ENCODE measurements at regions not wholly inside any gene's neighbourhood (a gene's known extent, or its start where the extent isn't known, plus 50 kb on each side); places are given as distances from the start of the nearest gene placed in this dataset.

GRCh38 chr10:36720895-36721294, 404.5 kb upstream of the ANKRD30A start:
- no peak for DNase-seq (ENCODE audit: low read depth)
- H3K4me3 ChIP-seq (ENCODE audit: low read depth, low read length) = no peak overlapping the region

DNA sequence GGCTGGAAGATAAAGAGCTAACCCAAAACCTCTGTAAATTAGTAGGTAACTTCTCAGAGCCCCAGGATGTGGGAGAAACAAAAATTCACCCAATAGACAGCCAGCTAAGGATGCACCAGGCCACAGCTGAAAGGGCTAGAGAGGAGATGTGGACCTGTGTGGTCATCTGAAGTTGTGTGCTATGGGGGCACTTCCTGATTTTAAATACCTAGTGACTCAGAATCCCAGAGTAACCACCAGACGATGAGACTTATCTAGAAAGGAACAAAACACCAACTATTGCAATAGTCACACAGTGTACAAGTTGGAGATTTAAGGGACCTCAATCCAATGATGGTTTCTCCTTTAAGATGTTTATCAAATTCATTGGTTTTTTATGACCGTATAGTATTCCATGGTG, 408.3 kb upstream of the ANKRD30A start:
- H3K4me3 ChIP-seq (ENCODE audit: low read depth, low read length) = no peak overlapping the region
- no peak for DNase-seq (ENCODE audit: low read depth)

GRCh38 chr10:36716291-36716690, 409.1 kb upstream of the ANKRD30A start:
- no peak for DNase-seq (ENCODE audit: low read depth)
- H3K4me3 ChIP-seq (ENCODE audit: low read depth, low read length) = no peak overlapping the region

DNA sequence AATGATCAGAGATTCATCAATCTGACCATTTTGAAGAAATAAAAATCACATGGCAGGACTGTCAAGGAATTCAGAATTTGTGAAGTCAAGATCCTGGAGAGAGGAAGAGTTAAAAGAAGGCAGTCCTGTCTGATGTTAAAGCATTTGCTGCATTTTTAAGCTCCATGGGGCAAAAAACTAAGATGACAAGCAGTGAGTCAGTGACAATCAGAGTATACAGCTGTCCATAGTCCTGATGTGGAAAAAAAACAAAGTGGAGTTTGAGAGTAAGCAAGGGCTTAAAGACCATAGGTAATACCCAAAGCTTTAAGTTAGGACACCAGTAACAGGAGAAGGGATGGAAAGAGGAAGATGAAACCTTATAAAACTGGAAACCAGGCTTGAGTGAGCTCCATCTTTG, 412.7 kb upstream of the ANKRD30A start:
- no peak overlapping the region for H3K4me3 ChIP-seq (ENCODE audit: low read depth, low read length)
- no peak for DNase-seq (ENCODE audit: low read depth)

GRCh38 chr10:36711361-36711760, 414.0 kb upstream of the ANKRD30A start:
- DNase-seq (ENCODE audit: low read depth) = no peak
- H3K4me3 ChIP-seq (ENCODE audit: low read depth, low read length) = no peak overlapping the region

DNA sequence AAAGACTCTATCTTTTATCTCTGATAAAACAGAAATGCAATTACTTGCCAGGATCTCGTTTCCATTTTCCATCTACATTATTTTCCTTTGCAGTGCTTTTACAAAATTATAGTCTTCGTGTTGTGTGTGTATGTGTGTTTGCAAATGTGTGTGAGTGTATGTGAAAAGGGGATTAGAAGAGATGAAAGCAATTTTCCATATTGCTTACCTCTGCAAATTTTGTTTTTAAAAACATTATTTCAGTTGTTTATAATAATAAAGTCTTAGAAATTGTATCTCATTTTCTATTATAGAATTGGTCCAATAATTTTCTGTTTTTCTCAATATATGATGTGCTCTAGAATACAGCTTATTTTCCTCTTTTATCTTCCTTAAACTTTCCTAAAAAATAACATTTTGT, 421.3 kb upstream of the ANKRD30A start:
- no peak overlapping the region for H3K4me3 ChIP-seq (ENCODE audit: low read depth, low read length)

DNA sequence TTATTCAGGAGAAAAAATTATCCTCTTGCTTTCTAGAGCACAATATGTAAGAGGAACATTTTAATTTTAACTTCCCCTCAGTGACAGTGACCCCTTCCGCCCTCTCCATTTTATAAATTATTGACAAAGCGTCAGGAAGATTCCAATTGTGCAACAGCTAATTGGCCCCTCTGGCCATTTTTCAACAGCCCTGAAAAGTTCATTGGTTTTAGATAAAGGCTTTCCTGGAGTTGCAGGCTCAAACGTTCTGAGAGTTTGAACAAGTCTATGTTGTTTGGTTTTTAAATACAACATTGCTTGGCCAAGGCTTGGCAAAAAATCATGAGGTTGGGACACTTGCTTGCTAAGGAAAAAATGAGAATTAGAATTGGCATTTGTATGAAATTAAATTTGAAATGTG, 422.2 kb upstream of the ANKRD30A start:
- no peak overlapping the region for H3K4me3 ChIP-seq (ENCODE audit: low read depth, low read length)

More for the DNA sequence above, 421.3 kb upstream of the ANKRD30A start:
- no peak for DNase-seq (ENCODE audit: low read depth)

GRCh38 chr10:36700123-36700522, 425.3 kb upstream of the ANKRD30A start:
- H3K4me3 ChIP-seq (ENCODE audit: low read depth, low read length) = no peak overlapping the region
- no peak for DNase-seq (ENCODE audit: low read depth)

More for the DNA sequence above, 422.2 kb upstream of the ANKRD30A start:
- DNase-seq (ENCODE audit: low read depth) = no peak

GRCh38 chr10:36692759-36693158, 432.6 kb upstream of the ANKRD30A start:
- H3K4me3 ChIP-seq (ENCODE audit: low read depth, low read length) = no peak overlapping the region
- DNase-seq (ENCODE audit: low read depth) = no peak

DNA sequence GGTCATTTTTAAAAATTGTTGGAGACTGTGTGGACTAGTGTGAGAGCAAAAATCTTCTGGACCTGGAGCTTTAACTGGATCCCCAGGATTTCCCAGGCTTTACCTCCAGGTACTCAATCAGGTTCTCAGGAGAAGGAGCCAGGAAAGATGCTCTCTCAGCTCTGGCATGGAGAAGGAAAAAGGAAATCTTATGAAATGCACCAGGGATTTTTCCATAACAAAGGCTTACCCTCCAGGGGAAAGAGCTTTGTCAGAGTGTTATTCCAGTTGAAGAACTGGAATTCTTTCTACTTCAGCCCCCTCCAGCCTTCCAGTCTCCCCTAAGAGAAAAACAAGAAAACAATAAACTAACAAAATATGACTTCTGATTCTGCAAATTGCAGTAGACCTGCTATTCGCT, 436.7 kb upstream of the ANKRD30A start:
- H3K4me3 ChIP-seq (ENCODE audit: low read depth, low read length) = no peak overlapping the region

GRCh38 chr10:36683421-36683820, 442.0 kb upstream of the ANKRD30A start:
- H3K4me3 ChIP-seq (ENCODE audit: low read depth, low read length) = no peak overlapping the region
- no peak for DNase-seq (ENCODE audit: low read depth)

More for the DNA sequence above, 436.7 kb upstream of the ANKRD30A start:
- DNase-seq (ENCODE audit: low read depth) = no peak

- H3K4me3 ChIP-seq (ENCODE audit: low read depth, low read length) = no peak overlapping the region
- DNase-seq (ENCODE audit: low read depth) = no peak
Observed at GRCh38 chr10:36681751-36682632, 443.4 kb upstream of the ANKRD30A start.

DNA sequence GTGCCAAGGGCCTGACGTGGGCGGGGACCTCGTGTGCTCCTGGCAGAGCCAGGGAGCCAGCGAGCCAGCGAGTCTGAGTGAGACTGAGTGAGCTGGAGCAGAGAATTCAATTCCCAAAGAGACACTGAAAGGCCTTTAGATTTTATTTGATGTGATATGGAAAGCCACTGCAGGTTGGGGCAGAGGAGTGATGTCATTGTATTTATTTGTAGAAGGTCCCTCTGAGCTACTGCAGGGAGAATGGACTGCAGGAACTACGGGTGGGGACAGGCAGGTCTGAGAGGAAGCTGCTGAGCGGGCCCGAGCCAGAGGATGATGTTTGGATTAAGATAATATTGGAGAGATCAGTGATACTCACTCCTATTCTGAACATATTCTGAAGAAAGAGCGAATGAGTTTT, 445.8 kb upstream of the ANKRD30A start:
- H3K4me3 ChIP-seq (ENCODE audit: low read depth, low read length) = no peak overlapping the region

GRCh38 chr10:36677431-36677768, 448.0 kb upstream of the ANKRD30A start:
- DNase-seq (ENCODE audit: low read depth) = no peak
- H3K4me3 ChIP-seq (ENCODE audit: low read depth, low read length) = no peak overlapping the region

More for the DNA sequence above, 445.8 kb upstream of the ANKRD30A start:
- no peak for DNase-seq (ENCODE audit: low read depth)

DNA sequence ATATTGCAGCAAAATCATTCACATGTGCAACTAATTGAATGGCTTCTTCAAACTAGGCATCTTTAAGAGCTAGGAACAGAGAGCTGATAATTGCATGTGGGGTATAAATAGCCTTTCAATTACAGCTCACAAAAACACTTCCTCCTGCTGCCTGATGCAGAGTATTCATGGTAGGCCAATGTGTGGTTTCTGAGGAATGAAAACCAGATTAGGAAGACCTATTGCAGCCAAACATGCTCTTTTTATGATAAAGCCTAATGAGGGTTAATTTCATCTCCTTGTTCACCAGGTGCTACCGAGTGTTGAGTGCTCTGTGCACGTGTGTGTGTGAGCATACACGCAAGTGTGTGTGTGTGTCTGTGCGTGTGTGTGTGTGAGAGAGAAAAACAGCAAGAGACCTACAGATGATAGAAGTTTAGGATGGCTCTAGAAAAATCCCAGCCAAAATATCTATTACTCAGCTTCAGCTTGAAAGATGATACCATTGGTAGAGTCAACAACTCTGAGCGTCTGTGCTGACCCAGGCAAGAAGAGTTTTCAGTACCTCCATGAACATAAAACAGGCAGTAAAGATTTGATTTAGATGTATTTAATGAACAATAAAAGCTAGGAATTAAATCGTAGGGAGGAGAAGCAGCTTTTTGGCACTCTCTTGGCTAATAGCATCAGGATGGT, 448.5 kb upstream of the ANKRD30A start:
- H3K4me3 ChIP-seq (ENCODE audit: low read depth, low read length) = no peak overlapping the region
- peak; percentile 30 for DNase-seq (ENCODE audit: low read depth)

GRCh38 chr10:36676321-36676720, 449.1 kb upstream of the ANKRD30A start:
- DNase-seq (ENCODE audit: low read depth) = no peak

GRCh38 chr10:36675458-36675880, 449.9 kb upstream of the ANKRD30A start:
- peak; percentile 47 for DNase-seq (ENCODE audit: low read depth)
- no peak overlapping the region for H3K4me3 ChIP-seq (ENCODE audit: low read depth, low read length)

More at GRCh38 chr10:36676321-36676720, 449.1 kb upstream of the ANKRD30A start:
- H3K4me3 ChIP-seq (ENCODE audit: low read depth, low read length) = no peak overlapping the region

DNA sequence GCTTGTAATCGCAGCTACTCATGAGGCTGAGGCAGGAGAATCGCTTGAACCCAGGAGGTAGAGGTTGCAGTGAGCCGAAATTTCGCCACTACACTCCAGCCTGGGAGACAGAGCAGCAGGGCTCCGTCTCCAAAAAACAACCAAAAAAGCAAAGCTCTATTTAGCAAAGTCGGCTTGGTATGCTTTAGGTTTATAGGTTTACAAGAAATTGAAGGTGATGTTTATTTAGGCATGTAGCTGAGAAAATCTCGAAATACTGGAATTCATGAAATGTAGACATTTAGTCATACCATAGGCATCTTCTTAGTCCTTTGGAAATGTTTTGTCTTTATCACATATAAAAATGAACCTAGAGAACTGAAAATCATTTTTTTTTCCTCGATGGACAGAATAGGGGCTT, 453.8 kb upstream of the ANKRD30A start:
- H3K4me3 ChIP-seq (ENCODE audit: low read depth, low read length) = no peak overlapping the region
- DNase-seq (ENCODE audit: low read depth) = no peak

DNA sequence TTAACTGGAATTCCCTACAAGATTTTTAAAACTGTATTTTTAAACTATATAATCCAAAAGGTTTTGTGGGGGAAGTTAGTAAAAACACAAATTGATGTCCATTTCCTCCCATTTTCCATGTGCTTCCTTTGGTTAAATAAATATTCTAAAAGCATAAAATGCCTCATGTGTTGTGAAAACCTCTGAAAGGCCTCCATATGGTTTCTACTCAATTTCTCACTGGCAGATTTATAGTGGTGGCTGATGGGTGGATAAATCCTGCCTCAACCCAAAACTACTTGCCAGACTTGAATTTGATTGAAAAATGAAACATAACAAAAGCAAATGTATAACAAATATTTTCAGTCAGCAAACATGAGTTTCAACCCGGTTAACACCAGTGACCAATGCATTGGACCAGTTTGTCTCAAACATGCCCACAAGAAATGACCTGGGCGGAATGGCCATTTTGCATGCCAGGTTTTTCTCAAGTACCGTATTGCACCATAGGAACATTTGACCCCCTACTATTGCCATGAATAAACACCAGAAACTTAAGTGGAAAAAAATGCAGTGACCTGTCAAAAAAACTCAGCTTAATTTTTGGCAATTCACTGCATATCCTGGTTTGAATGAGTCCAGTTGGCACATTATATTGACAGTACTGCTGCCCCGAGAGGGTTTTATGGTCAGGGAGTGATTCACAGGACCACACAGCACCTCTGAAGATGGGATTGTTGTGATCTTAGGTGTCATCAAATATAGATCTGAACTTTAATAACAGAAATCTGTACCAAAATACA, 454.6 kb upstream of the ANKRD30A start:
- peak; percentile 46 for DNase-seq (ENCODE audit: low read depth)
- no peak overlapping the region for H3K4me3 ChIP-seq (ENCODE audit: low read depth, low read length)

Data from skeletal muscle cell (primary cell).